Neural crest cell (in vitro differentiated cells): ENCODE measurements at regions not wholly inside any gene's neighbourhood (a gene's known extent, or its start where the extent isn't known, plus 50 kb on each side); places are given as distances from the start of the nearest gene placed in this dataset.

Experiments used
- DNase-seq: peaks from one replicate; pipeline ENCODE4 v3.0.0; 2021; ENCODE audit warnings: low read depth, mixed read lengths, low spot score
- H3K27ac Mint-ChIP-seq: one replicate; pipeline ENCODE4 v1.8.0; 2021; ENCODE audit warnings: mild to moderate bottlenecking, mixed read lengths; ENCODE audit not compliant: unreplicated experiment
- H3K27me3 Mint-ChIP-seq: 2 replicates; pipeline ENCODE4 v1.8.0; 2021; ENCODE audit warnings: low read depth, mild to moderate bottlenecking, mixed read lengths
- H3K36me3 Mint-ChIP-seq: 2 replicates; pipeline ENCODE4 v1.8.0; 2021; ENCODE audit warnings: low read depth, mild to moderate bottlenecking, mixed read lengths
- H3K4me1 Mint-ChIP-seq: 2 replicates; pipeline ENCODE4 v1.8.0; 2021; ENCODE audit warnings: mixed read lengths
- H3K4me3 Mint-ChIP-seq: one replicate; pipeline ENCODE4 v1.8.0; 2021; ENCODE audit warnings: mild to moderate bottlenecking, mixed read lengths
- H3K9me3 Mint-ChIP-seq: 2 replicates; pipeline ENCODE4 v1.8.0; 2021; ENCODE audit warnings: mixed read lengths
- TF ChIP-seq, protein P1 (sequence below): fragments of 200-600 bp; sonication (generic); conservative IDR thresholded peaks from 2 replicates; pipeline ENCODE4 v1.5.0; 2021; ENCODE audit warnings: antibody characterized with exemption, mild to moderate bottlenecking

- no peak overlapping the region for H3K27ac Mint-ChIP-seq
- H3K4me3 Mint-ChIP-seq: no peak overlapping the region
- no peaks in the 10 kb centered on the region for H3K36me3 Mint-ChIP-seq
- TF ChIP-seq, protein P1, sequence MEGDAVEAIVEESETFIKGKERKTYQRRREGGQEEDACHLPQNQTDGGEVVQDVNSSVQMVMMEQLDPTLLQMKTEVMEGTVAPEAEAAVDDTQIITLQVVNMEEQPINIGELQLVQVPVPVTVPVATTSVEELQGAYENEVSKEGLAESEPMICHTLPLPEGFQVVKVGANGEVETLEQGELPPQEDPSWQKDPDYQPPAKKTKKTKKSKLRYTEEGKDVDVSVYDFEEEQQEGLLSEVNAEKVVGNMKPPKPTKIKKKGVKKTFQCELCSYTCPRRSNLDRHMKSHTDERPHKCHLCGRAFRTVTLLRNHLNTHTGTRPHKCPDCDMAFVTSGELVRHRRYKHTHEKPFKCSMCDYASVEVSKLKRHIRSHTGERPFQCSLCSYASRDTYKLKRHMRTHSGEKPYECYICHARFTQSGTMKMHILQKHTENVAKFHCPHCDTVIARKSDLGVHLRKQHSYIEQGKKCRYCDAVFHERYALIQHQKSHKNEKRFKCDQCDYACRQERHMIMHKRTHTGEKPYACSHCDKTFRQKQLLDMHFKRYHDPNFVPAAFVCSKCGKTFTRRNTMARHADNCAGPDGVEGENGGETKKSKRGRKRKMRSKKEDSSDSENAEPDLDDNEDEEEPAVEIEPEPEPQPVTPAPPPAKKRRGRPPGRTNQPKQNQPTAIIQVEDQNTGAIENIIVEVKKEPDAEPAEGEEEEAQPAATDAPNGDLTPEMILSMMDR: no peak
- H3K9me3 Mint-ChIP-seq: no peaks in the 10 kb centered on the region
- no peaks in the 10 kb centered on the region for H3K27me3 Mint-ChIP-seq
- DNase-seq: no peak
- H3K4me1 Mint-ChIP-seq: peaks cover 6% of the 10 kb centered on the region
Measured at GRCh38 chr12:77382096-77382742, 316.9 kb upstream of the E2F7 start.

- peaks cover 6% of the 10 kb centered on the region for H3K4me1 Mint-ChIP-seq
- no peak for DNase-seq
- no peak overlapping the region for H3K27ac Mint-ChIP-seq
- H3K9me3 Mint-ChIP-seq: no peaks in the 10 kb centered on the region
- H3K36me3 Mint-ChIP-seq: no peaks in the 10 kb centered on the region
- H3K4me3 Mint-ChIP-seq: no peak overlapping the region
- no peaks in the 10 kb centered on the region for H3K27me3 Mint-ChIP-seq
- TF ChIP-seq, protein P1: no peak
Measured at GRCh38 chr12:77377622-77378021, 312.3 kb upstream of the E2F7 start.

DNA sequence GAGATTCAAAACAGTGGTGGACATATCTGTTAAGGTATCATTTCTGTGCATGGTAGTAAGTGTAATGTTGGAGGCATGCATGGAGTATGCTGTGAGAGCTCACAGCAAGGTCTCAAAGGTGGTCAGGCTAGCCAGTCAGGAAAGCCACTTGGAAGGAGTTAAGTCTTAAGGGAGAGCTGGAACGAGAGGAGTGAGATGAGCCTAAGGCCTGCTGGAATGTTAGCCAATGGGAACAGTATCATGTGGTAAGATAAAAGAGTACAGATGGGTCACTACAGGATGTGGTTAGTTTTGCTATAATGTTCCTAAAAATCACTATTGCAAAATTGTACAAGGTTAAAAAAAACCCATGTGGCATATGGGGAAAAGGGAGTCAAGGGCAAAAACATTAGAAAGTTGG lies 311.7 kb upstream of the E2F7 start:
- Mint-ChIP-seq H3K4me3 (no peak overlapping the region), H3K4me1 (peaks cover 6% of the 10 kb centered on the region), H3K27ac (no peak overlapping the region), H3K27me3 (no peaks in the 10 kb centered on the region), H3K36me3 (no peaks in the 10 kb centered on the region), H3K9me3 (no peaks in the 10 kb centered on the region)
- DNase-seq: no peak
- TF ChIP-seq, protein P1: no peak

DNA sequence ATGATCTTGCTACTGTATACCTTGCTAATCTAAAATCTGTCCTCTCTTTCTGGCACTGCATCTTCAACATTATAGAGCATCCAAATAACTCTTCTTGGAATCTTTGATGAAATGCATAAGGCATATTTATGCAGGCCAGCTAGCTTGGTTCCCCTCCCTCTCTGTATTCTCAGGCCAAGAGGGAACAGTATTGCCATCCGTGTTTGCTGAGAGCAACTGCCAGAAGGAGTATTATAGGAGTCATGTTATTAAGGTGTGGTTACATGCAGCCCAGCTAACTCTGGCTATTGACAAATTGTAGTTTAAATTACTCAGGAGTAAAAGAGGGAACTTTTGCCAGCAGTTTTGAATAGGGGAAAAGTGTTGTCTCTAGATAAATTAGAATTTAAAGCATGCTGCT lies 309.3 kb upstream of the E2F7 start:
- Mint-ChIP-seq H3K27me3 (no peaks in the 10 kb centered on the region), H3K4me1 (peaks cover 6% of the 10 kb centered on the region), H3K27ac (no peak overlapping the region), H3K4me3 (no peak overlapping the region), H3K9me3 (no peaks in the 10 kb centered on the region), H3K36me3 (no peaks in the 10 kb centered on the region)
- TF ChIP-seq, protein P1: no peak
- no peak for DNase-seq

- DNase-seq: no peak
- Mint-ChIP-seq H3K9me3 (no peaks in the 10 kb centered on the region), H3K27ac (no peak overlapping the region), H3K27me3 (no peaks in the 10 kb centered on the region), H3K4me3 (no peak overlapping the region), H3K36me3 (no peaks in the 10 kb centered on the region), H3K4me1 (peaks cover 6% of the 10 kb centered on the region)
- TF ChIP-seq, protein P1: no peak
Measured at GRCh38 chr12:77372494-77372893, 307.1 kb upstream of the E2F7 start.
